Endothelial cell of umbilical vein (primary cell): ENCODE measurements at regions not wholly inside any gene's neighbourhood (a gene's known extent, or its start where the extent isn't known, plus 50 kb on each side); places are given as distances from the start of the nearest gene placed in this dataset.
A peak's percentile ranks its signal among the peaks of the same experiment; 100 is the strongest.

Experiments used
- BruUV-seq: library from RNA; stranded (reverse); fragments of 400-500 nt; replicated peaks from 2 replicates; lab custom pipeline; 2021; lab: Mats Ljungman, UMichigan
- CTCF ChIA-PET: fragments of 300-600, 350-600 bp; sonication (Branson Sonifier 250); formaldehyde crosslinking; loops from one replicate; lab custom pipeline; 2021; ENCODE audit warnings: antibody characterized with exemption, inconsistent platforms; lab: Charles Lee
- POLR2A ChIA-PET: fragments of 300-600, 350-600 bp; sonication (Branson Sonifier 250); formaldehyde crosslinking; loops from one replicate; lab custom pipeline; 2021; ENCODE audit warnings: antibody characterized with exemption, inconsistent platforms; lab: Charles Lee
- DNase-seq: peaks from one replicate; pipeline ENCODE4 v3.0.0-alpha.2; 2011; ENCODE audit warnings: low read depth, low spot score
- FAIRE-seq: peaks from 2 replicates; lab custom pipeline; 2011; peaks lifted over from hg19 to GRCh38; lab: Jason Lieb, UNC
- H2AFZ ChIP-seq: 2 replicates; pipeline ENCODE4 v1.6.0; 2012; ENCODE audit warnings: low read depth, low read length, control low read depth, inconsistent platforms
- H3K27ac ChIP-seq: 2 replicates; pipeline ENCODE4 v1.5.1; 2011; ENCODE audit warnings: low read depth, mild to moderate bottlenecking, control low read depth, low read length, moderate library complexity; ENCODE audit not compliant: insufficient read depth
- H3K27me3 ChIP-seq, 2 experiments: 2 replicates each; pipeline versions ENCODE4 v1.6.0 to v1.6.1; 2011; ENCODE audit warnings: low read length in 2 of 2, mixed read lengths in 1 of 2; ENCODE audit not compliant: control insufficient read depth in 2 of 2, insufficient read depth in 2 of 2
- H3K36me3 ChIP-seq, 2 experiments: 2 replicates in 1 of 2; 3 replicates in 1 of 2; pipeline ENCODE4 v1.5.1; 2011; ENCODE audit warnings: low read length in 2 of 2, mild to moderate bottlenecking in 1 of 2, moderate library complexity in 1 of 2; ENCODE audit not compliant: control insufficient read depth in 2 of 2, insufficient read depth in 2 of 2; ENCODE audit errors: extremely low read depth in 1 of 2
- H3K4me1 ChIP-seq: 3 replicates; pipeline ENCODE4 v1.5.1; 2011; ENCODE audit warnings: mild to moderate bottlenecking, low read length; ENCODE audit not compliant: control insufficient read depth, insufficient read depth; ENCODE audit errors: extremely low read depth
- H3K4me2 ChIP-seq: 2 replicates; pipeline ENCODE4 v1.6.1; 2011; ENCODE audit warnings: low read length, control low read depth, mixed read lengths; ENCODE audit not compliant: insufficient read depth
- H3K4me3 ChIP-seq, 3 experiments: fragments of 200-600 bp in 1 of 3; sonication (generic), shearing (Covaris generic) in 1 of 3; replicated peaks in 1 of 3; 2 replicates each; pipeline ENCODE4 v1.5.1; 2011 to 2016; ENCODE audit warnings: control low read depth in 3 of 3, low read length in 3 of 3, mild to moderate bottlenecking in 2 of 3, inconsistent platforms in 1 of 3, low read depth in 1 of 3, moderate library complexity in 1 of 3; ENCODE audit not compliant: insufficient read depth in 1 of 3
- H3K79me2 ChIP-seq: 2 replicates; pipeline ENCODE4 v1.6.0; 2012; ENCODE audit warnings: low read length, inconsistent platforms; ENCODE audit not compliant: control insufficient read depth, insufficient read depth
- H3K9ac ChIP-seq: replicated peaks from 2 replicates; pipeline ENCODE3; 2011; ENCODE audit warnings: low read length, control low read depth; ENCODE audit not compliant: insufficient read depth; ENCODE audit errors: extremely low read depth
- H3K9me1 ChIP-seq: replicated peaks from 3 replicates; pipeline ENCODE4 v1.6.0; 2011; ENCODE audit warnings: mild to moderate bottlenecking, low read length; ENCODE audit not compliant: control insufficient read depth, insufficient read depth; ENCODE audit errors: extremely low read depth
- H3K9me3 ChIP-seq: replicated peaks from 2 replicates; pipeline ENCODE4 v1.5.1; 2012; ENCODE audit warnings: low read length, inconsistent platforms; ENCODE audit not compliant: control insufficient read depth, insufficient read depth
- H4K20me1 ChIP-seq: replicated peaks from 2 replicates; pipeline ENCODE3; 2011; ENCODE audit warnings: mild to moderate bottlenecking, low read length; ENCODE audit not compliant: control insufficient read depth, insufficient read depth; ENCODE audit errors: extremely low read depth
- EZH2 ChIP-seq: IDR thresholded peaks from 2 replicates; pipeline ENCODE4 v1.6.1; 2012; ENCODE audit warnings: borderline replicate concordance, low read depth, mild to moderate bottlenecking, moderate library complexity, low read length, inconsistent platforms; ENCODE audit not compliant: severe bottlenecking
- FOS ChIP-seq: IDR thresholded peaks from 2 replicates; pipeline ENCODE4 v1.6.1; 2011; ENCODE audit warnings: mild to moderate bottlenecking, low read length, moderate library complexity, borderline replicate concordance; ENCODE audit not compliant: insufficient read depth
- GATA2 ChIP-seq: IDR thresholded peaks from 2 replicates; pipeline ENCODE4 v1.7.0; 2011; ENCODE audit warnings: low read depth, mild to moderate bottlenecking, moderate library complexity, mixed read lengths, low read length; ENCODE audit not compliant: insufficient read length, insufficient read depth
- JUN ChIP-seq: IDR thresholded peaks from 2 replicates; pipeline ENCODE4 v1.6.1; 2011; ENCODE audit warnings: borderline replicate concordance, low read depth; ENCODE audit not compliant: insufficient read length, insufficient read depth
- MYC ChIP-seq: IDR thresholded peaks from one replicate; pipeline ENCODE4 v1.6.1; 2011; ENCODE audit warnings: mild to moderate bottlenecking, low read depth, low read length
- POLR2A ChIP-seq: IDR thresholded peaks from 2 replicates; pipeline ENCODE4 v1.6.1; 2012; ENCODE audit warnings: low read depth, mild to moderate bottlenecking, control low read depth, low read length
- POLR2AphosphoS5 ChIP-seq: IDR thresholded peaks from 2 replicates; pipeline ENCODE4 v1.6.1; 2012; ENCODE audit warnings: low read depth, mild to moderate bottlenecking, control low read depth, low read length, moderate library complexity; ENCODE audit not compliant: insufficient read depth
- dilution Hi-C: fragments of 300-500 bp; cut with MboI; formaldehyde crosslinking; loops from one replicate; pipeline ENCODE4 v1.15.0; 2019; ENCODE audit warnings: low sequenced_read_pairs; ENCODE audit not compliant: extremely low pct_ligation_motif_present
- intact Hi-C: fragments of 100-400 bp; cut with micrococcal nuclease; formaldehyde crosslinking; loops from one replicate; pipeline ENCODE4 v1.10.0; 2022
- TF ChIP-seq, protein P1 (sequence below), 2 donors: IDR thresholded peaks; 1 replicate in 1 of 2; 2 replicates in 1 of 2; pipeline ENCODE4 v1.5.1; 2011; ENCODE audit warnings: low read length in 2 of 2, mild to moderate bottlenecking in 2 of 2, moderate library complexity in 2 of 2, control low read depth in 1 of 2, inconsistent platforms in 1 of 2, low read depth in 1 of 2; ENCODE audit not compliant: insufficient read depth in 1 of 2; ENCODE audit errors: extremely low read depth in 1 of 2
- TF ChIP-seq, protein P2 (sequence below): IDR thresholded peaks from 2 replicates; pipeline ENCODE4 v1.6.1; 2011; ENCODE audit not compliant: insufficient read depth, insufficient read length

DNA sequence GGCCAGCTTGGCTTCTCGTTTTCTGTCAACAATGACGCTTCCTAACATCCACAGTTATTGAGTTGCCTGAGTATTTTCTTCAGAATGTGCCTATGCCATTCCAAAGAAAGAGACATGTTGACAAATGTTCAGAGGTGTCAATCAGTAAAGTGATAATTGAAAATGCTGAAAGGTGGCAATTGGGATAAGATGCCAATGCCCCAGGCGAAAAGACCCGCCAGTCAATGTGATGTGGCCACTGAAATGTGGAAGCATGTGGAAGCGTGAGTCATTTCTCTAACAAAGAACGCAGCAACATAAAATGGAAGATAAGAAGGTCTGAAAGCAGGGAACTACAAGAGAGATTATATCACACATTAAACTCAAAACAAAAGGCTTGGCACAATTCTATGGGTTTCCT, 882.2 kb upstream of the SLC10A2 start:
- Histone ChIP-seq H3K4me1 (peaks cover 48% of the 10 kb centered on the region), H3K79me2 (no peaks in the 10 kb centered on the region), H3K27me3 (no peaks in the 10 kb centered on the region), H3K36me3 (no peaks in the 10 kb centered on the region), H3K27ac (peak overlapping the region; percentile 84), H3K9me3 (no peaks in the 10 kb centered on the region), H3K4me3 (no peak overlapping the region), H3K9me1 (no peaks in the 10 kb centered on the region), H3K4me2 (no peak overlapping the region), H3K9ac (peak overlapping the region; percentile 22), H4K20me1 (no peaks in the 10 kb centered on the region), H2AFZ (peak overlapping the region; percentile 66)
- DNase-seq (peak; percentile 92), FAIRE-seq (peak; percentile 82)
- TF ChIP-seq EZH2 (no peak), FOS (peak; percentile 81), GATA2 (peak; percentile 89), JUN (peak; percentile 77), POLR2AphosphoS5 (peak; percentile 58), POLR2A (peak; percentile 38), MYC (no peak)
- TF ChIP-seq, protein P1, sequence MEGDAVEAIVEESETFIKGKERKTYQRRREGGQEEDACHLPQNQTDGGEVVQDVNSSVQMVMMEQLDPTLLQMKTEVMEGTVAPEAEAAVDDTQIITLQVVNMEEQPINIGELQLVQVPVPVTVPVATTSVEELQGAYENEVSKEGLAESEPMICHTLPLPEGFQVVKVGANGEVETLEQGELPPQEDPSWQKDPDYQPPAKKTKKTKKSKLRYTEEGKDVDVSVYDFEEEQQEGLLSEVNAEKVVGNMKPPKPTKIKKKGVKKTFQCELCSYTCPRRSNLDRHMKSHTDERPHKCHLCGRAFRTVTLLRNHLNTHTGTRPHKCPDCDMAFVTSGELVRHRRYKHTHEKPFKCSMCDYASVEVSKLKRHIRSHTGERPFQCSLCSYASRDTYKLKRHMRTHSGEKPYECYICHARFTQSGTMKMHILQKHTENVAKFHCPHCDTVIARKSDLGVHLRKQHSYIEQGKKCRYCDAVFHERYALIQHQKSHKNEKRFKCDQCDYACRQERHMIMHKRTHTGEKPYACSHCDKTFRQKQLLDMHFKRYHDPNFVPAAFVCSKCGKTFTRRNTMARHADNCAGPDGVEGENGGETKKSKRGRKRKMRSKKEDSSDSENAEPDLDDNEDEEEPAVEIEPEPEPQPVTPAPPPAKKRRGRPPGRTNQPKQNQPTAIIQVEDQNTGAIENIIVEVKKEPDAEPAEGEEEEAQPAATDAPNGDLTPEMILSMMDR (IDR thresholded peaks at IDR 0.05; ENCODE audit: extremely low read depth in 1 of 2, insufficient read depth in 1 of 2, low read depth in 1 of 2, low read length in 2 of 2): no peak
- TF ChIP-seq, protein P2, sequence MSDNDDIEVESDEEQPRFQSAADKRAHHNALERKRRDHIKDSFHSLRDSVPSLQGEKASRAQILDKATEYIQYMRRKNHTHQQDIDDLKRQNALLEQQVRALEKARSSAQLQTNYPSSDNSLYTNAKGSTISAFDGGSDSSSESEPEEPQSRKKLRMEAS: peak; percentile 28
- dilution Hi-C loops: no loop called here
- no TSS peak for BruUV-seq
- POLR2A ChIA-PET: no interaction called here
- intact Hi-C loops: loop anchor here (1.0 to 5.0 kb wide), 7 partner anchors 60 to 1494 kb away; no protein-coding TSS in a partner anchor
- CTCF ChIA-PET: interaction anchor here (1.6 kb wide), 1 partner anchor 12 kb away, joined by 3 read pairs; no protein-coding TSS in a partner anchor
